H1 (cell line): ENCODE measurements at regions not wholly inside any gene's neighbourhood (a gene's known extent, or its start where the extent isn't known, plus 50 kb on each side); places are given as distances from the start of the nearest gene placed in this dataset.

Source experiments
- BRCA1 ChIP-seq: IDR thresholded peaks from 2 replicates; pipeline ENCODE4 v1.6.1; 2012; ENCODE audit warnings: low read depth, low read length, improper control_type of control experiment
- POLR2AphosphoS5 ChIP-seq: IDR thresholded peaks from 2 replicates; pipeline ENCODE4 v1.6.1; 2011; ENCODE audit warnings: low read depth, low read length
- SIN3A ChIP-seq, 2 experiments: IDR thresholded peaks in 1 of 2; conservative IDR thresholded peaks in 1 of 2; 2 replicates each; pipeline ENCODE4 v1.6.1; 2011 to 2012; ENCODE audit warnings: low read length in 2 of 2, improper control_type of control experiment in 1 of 2, low read depth in 1 of 2, mild to moderate bottlenecking in 1 of 2

- TF ChIP-seq BRCA1 (no peak), SIN3A (conservative IDR thresholded peaks at IDR 0.05 in 1 of 2, IDR thresholded peaks at IDR 0.05 in 1 of 2; ENCODE audit: low read depth in 1 of 2, low read length in 2 of 2) (no peak), POLR2AphosphoS5 (no peak)
These were observed 96.4 kb downstream of the DACT2 start for GRCh38 chr6:168223150-168223549.
